SK-N-SH (cell line): ENCODE measurements at regions not wholly inside any gene's neighbourhood (a gene's known extent, or its start where the extent isn't known, plus 50 kb on each side); places are given as distances from the start of the nearest gene placed in this dataset.
"Not testable (repeated sequence)": the region's sequence is repeated elsewhere in the genome, so short reads cannot be mapped to it uniquely, and the experiment has no call there.

Source experiments
- CTCF ChIA-PET: fragments of 300-600, 350-600 bp; formaldehyde crosslinking; extraction: SDS; loops from one replicate; lab custom pipeline; 2021; lab: Yijun Ruan, JAX
- POLR2A ChIA-PET: fragments of 350-600 bp; sonication (Branson Sonifier 250); formaldehyde crosslinking; extraction: SDS; loops from one replicate; lab custom pipeline; 2020; ENCODE audit warnings: antibody characterized with exemption, inconsistent platforms; lab: Yijun Ruan, JAX
- DNase-seq: peaks from one replicate; pipeline ENCODE4 v3.0.0; 2012
- H2AFZ ChIP-seq: fragments of 200-600 bp; sonication (generic); 2 replicates; pipeline ENCODE4 v1.8.1; 2016; ENCODE audit warnings: antibody characterized with exemption, mild to moderate bottlenecking, low read depth
- H3F3A ChIP-seq: fragments of 200-600 bp; sonication (generic); replicated peaks from 2 replicates; pipeline ENCODE3; 2016; ENCODE audit warnings: antibody characterized with exemption, mild to moderate bottlenecking; ENCODE audit not compliant: insufficient read depth
- H3K27ac ChIP-seq, 2 experiments: fragments of 200-500 bp in 1 of 2; fragments of 200-600 bp in 1 of 2; sonication (Bioruptor generic) in 1 of 2; sonication (generic), shearing (Covaris generic) in 1 of 2; 2 replicates each; pipeline versions ENCODE4 v1.5.1 to v1.6.1; 2014 to 2016; ENCODE audit warnings: low read depth in 2 of 2, inconsistent platforms in 1 of 2, low read length in 1 of 2, mild to moderate bottlenecking in 1 of 2, mixed read lengths in 1 of 2
- H3K27me3 ChIP-seq: fragments of 200-600 bp; sonication (generic), shearing (Covaris generic); 2 replicates; pipeline ENCODE4 v1.6.1; 2016; ENCODE audit warnings: mixed run types; ENCODE audit not compliant: insufficient read depth
- H3K36me3 ChIP-seq, 2 experiments: fragments of 200-500 bp in 1 of 2; fragments of 200-600 bp in 1 of 2; sonication (Bioruptor generic) in 1 of 2; sonication (generic) in 1 of 2; replicated peaks in 1 of 2; 2 replicates each; pipeline versions ENCODE3 to v1.5.1; 2014 to 2016; ENCODE audit warnings: low read length in 1 of 2, mild to moderate bottlenecking in 1 of 2; ENCODE audit not compliant: insufficient read depth in 2 of 2, control insufficient read depth in 1 of 2
- H3K4me1 ChIP-seq, 2 experiments: fragments of 200-500 bp in 1 of 2; fragments of 200-600 bp in 1 of 2; sonication (Bioruptor generic) in 1 of 2; sonication (generic), shearing (Covaris generic) in 1 of 2; 2 replicates each; pipeline versions ENCODE4 v1.5.1 to v1.6.1; 2014 to 2016; ENCODE audit warnings: low read depth in 1 of 2, low read length in 1 of 2, mixed run types in 1 of 2; ENCODE audit not compliant: insufficient read depth in 2 of 2, control insufficient read depth in 1 of 2
- H3K4me2 ChIP-seq: fragments of 200-600 bp; sonication (generic), shearing (Covaris generic); 2 replicates; pipeline ENCODE4 v1.6.1; 2017; ENCODE audit warnings: mixed run types
- H3K4me3 ChIP-seq, 2 experiments: fragments of 200-500 bp in 1 of 2; fragments of 200-600 bp in 1 of 2; sonication (Bioruptor generic) in 1 of 2; sonication (generic), shearing (Covaris generic) in 1 of 2; 2 replicates each; pipeline versions ENCODE4 v1.5.1 to v1.8.1; 2014 to 2016; ENCODE audit warnings: low read depth in 2 of 2, inconsistent platforms in 1 of 2, low read length in 1 of 2, mild to moderate bottlenecking in 1 of 2, mixed read lengths in 1 of 2, moderate library complexity in 1 of 2
- H3K79me2 ChIP-seq: fragments of 200-600 bp; sonication (generic); 2 replicates; pipeline ENCODE4 v1.8.1; 2017; ENCODE audit warnings: mild to moderate bottlenecking; ENCODE audit not compliant: insufficient read depth
- H3K9ac ChIP-seq: fragments of 200-600 bp; sonication (generic); 2 replicates; pipeline ENCODE4 v1.6.1; 2017; ENCODE audit warnings: mixed run types
- H3K9me2 ChIP-seq: fragments of 200-600 bp; sonication (generic); 2 replicates; pipeline ENCODE4 v1.6.1; 2017; ENCODE audit warnings: mixed run types
- H3K9me3 ChIP-seq: fragments of 200-600 bp; sonication (generic); 2 replicates; pipeline ENCODE4 v1.6.1; 2017; ENCODE audit warnings: mixed run types, mild to moderate bottlenecking, moderate library complexity
- H4K20me1 ChIP-seq: fragments of 200-600 bp; sonication (generic); 2 replicates; pipeline ENCODE4 v1.6.1; 2017; ENCODE audit warnings: mild to moderate bottlenecking, mixed run types; ENCODE audit not compliant: insufficient read depth
- ELF1 ChIP-seq: IDR thresholded peaks from 2 replicates; pipeline ENCODE4 v1.4.0; 2012
- FOSL2 ChIP-seq: IDR thresholded peaks from 2 replicates; pipeline ENCODE4 v1.4.0; 2012; ENCODE audit warnings: low read depth, mild to moderate bottlenecking, moderate library complexity, borderline replicate concordance
- FOXJ3 ChIP-seq: sonication (generic); formaldehyde crosslinking; IDR thresholded peaks from 2 replicates; pipeline ENCODE4 v1.5.1; 2020; ENCODE audit warnings: mild to moderate bottlenecking, missing genetic modification reagents
- NFIC ChIP-seq: IDR thresholded peaks from 2 replicates; pipeline ENCODE4 v1.4.0; 2012; ENCODE audit warnings: borderline replicate concordance
- RXRA ChIP-seq: IDR thresholded peaks from 2 replicates; pipeline ENCODE4 v1.4.0; 2012; ENCODE audit warnings: low read depth, mild to moderate bottlenecking, borderline replicate concordance
- SMC3 ChIP-seq: IDR thresholded peaks from 2 replicates; pipeline ENCODE4 v1.6.1; 2012; ENCODE audit warnings: low read depth, low read length, improper control_type of control experiment
- WGBS: methylation state at CpG from one replicate; pipeline ENCODE4 v1.1.6; 2017; ENCODE audit warnings: low lambda C conversion rate; 5-methylcytosine and 5-hydroxymethylcytosine counted together
- TF ChIP-seq, protein P1 (sequence below): fragments of 200-600 bp; sonication (generic); IDR thresholded peaks from 2 replicates; pipeline ENCODE4 v1.6.1; 2017; ENCODE audit warnings: antibody characterized with exemption, mild to moderate bottlenecking, moderate library complexity

- DNase-seq, H3K4me3 ChIP-seq, H3K79me2 ChIP-seq, H3K9ac ChIP-seq, H2AFZ ChIP-seq, CTCF ChIA-PET, H3K9me2 ChIP-seq, H3K36me3 ChIP-seq, H3K27ac ChIP-seq, H4K20me1 ChIP-seq, H3K4me2 ChIP-seq, POLR2A ChIA-PET, H3F3A ChIP-seq, H3K4me1 ChIP-seq, H3K27me3 ChIP-seq: not testable (repeated sequence)
- WGBS: 5% methylated on average over 2 of the region's 2 CpGs
- peaks cover 18% of the 10 kb centered on the region for H3K9me3 ChIP-seq
These were observed 335.2 kb upstream of the CNTNAP2 start for GRCh38 chr7:145781388-145781787.

DNA sequence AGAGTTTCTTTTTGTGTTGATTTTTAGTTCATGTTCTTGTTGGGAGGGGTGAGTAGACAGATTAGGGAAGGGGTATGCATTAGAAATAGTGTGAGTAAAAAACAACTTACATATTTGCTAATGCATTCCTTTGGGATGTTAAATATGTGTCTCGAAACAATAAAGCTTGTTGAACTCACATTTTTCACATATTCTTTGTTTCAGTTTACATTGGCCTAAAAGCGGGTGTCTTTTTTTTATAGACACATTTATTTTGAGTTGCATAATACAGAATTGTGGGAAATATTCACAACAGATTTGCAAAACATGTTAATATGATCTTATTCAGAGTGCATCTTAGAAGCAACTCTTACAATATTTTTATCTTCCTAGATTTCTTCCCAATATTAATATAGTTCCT, 337.5 kb upstream of the CNTNAP2 start:
- Histone ChIP-seq H3K9ac (no peak overlapping the region), H3K36me3 (no peaks in the 10 kb centered on the region), H4K20me1 (no peaks in the 10 kb centered on the region), H3K9me2 (peaks cover 3% of the 10 kb centered on the region; the same call in 1 of the 2 replicates), H2AFZ (no peak overlapping the region), H3K4me3 (no peak overlapping the region), H3K4me1 (no peaks in the 10 kb centered on the region), H3K27me3 (no peaks in the 10 kb centered on the region), H3K9me3 (peaks cover 24% of the 10 kb centered on the region), H3K4me2 (no peak overlapping the region), H3F3A (no peaks in the 10 kb centered on the region), H3K27ac (no peak overlapping the region), H3K79me2 (no peaks in the 10 kb centered on the region)
- WGBS: 16% methylated on average over 2 of the region's 2 CpGs
- TF ChIP-seq FOXJ3 (CRISPR knock-in tag) (no peak), ELF1 (no peak), RXRA (no peak), FOSL2 (no peak), SMC3 (no peak), NFIC (no peak)
- ChIA-PET CTCF (no interaction called here), POLR2A (no interaction called here)
- DNase-seq: no peak

DNA sequence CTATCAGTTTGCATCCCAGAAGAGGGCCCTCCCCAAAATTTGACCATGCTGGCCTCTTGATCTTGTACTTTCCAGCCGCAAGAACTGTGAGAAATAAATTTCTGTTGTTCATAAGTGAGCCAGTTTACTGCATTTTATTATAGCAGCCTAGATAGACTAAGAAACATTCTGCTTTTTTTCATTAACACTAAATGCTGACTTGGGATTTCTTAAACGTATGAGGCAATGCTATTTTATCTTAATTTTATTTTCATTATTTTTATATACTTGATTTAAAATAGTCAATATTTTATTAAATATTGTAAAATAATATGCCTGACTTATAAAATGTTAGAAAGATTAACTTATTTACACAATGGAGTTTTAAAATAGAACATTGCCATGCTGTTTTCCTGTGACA, 341.8 kb upstream of the CNTNAP2 start:
- Histone ChIP-seq H3K9me3 (peaks cover 21% of the 10 kb centered on the region), H3K9me2 (peaks cover under 1% of the 10 kb centered on the region; the same call in 1 of the 2 replicates), H3K4me3 (no peak overlapping the region), H3F3A (no peaks in the 10 kb centered on the region), H3K4me1 (no peaks in the 10 kb centered on the region), H3K4me2 (no peak overlapping the region), H3K27ac (no peak overlapping the region), H2AFZ (no peak overlapping the region), H3K79me2 (no peaks in the 10 kb centered on the region), H3K36me3 (no peaks in the 10 kb centered on the region), H3K27me3 (no peaks in the 10 kb centered on the region), H3K9ac (no peak overlapping the region), H4K20me1 (no peaks in the 10 kb centered on the region)
- TF ChIP-seq NFIC: no peak
- TF ChIP-seq, protein P1, sequence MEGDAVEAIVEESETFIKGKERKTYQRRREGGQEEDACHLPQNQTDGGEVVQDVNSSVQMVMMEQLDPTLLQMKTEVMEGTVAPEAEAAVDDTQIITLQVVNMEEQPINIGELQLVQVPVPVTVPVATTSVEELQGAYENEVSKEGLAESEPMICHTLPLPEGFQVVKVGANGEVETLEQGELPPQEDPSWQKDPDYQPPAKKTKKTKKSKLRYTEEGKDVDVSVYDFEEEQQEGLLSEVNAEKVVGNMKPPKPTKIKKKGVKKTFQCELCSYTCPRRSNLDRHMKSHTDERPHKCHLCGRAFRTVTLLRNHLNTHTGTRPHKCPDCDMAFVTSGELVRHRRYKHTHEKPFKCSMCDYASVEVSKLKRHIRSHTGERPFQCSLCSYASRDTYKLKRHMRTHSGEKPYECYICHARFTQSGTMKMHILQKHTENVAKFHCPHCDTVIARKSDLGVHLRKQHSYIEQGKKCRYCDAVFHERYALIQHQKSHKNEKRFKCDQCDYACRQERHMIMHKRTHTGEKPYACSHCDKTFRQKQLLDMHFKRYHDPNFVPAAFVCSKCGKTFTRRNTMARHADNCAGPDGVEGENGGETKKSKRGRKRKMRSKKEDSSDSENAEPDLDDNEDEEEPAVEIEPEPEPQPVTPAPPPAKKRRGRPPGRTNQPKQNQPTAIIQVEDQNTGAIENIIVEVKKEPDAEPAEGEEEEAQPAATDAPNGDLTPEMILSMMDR: no peak
- DNase-seq: no peak
- ChIA-PET CTCF (interaction anchor here (1.0 kb wide), 1 partner anchor 17 kb away, joined by 4 read pairs; no protein-coding TSS in a partner anchor), POLR2A (no interaction called here)
- WGBS: 5% methylated on average over 2 of the region's 2 CpGs
